Activated CD8-positive, alpha-beta memory T cell treated with anti-CD3 and anti-CD28 coated beads, Interleukin-2, amount 50 U/mL, for 1 hour (primary cell): ENCODE measurements at regions not wholly inside any gene's neighbourhood (a gene's known extent, or its start where the extent isn't known, plus 50 kb on each side); places are given as distances from the start of the nearest gene placed in this dataset.
A peak's percentile ranks its signal among the peaks of the same experiment; 100 is the strongest.

Experiments
- DNase-seq: peaks from one replicate; pipeline ENCODE4 v3.0.0-alpha.2; 2020; ENCODE audit errors: extremely low read depth

DNA sequence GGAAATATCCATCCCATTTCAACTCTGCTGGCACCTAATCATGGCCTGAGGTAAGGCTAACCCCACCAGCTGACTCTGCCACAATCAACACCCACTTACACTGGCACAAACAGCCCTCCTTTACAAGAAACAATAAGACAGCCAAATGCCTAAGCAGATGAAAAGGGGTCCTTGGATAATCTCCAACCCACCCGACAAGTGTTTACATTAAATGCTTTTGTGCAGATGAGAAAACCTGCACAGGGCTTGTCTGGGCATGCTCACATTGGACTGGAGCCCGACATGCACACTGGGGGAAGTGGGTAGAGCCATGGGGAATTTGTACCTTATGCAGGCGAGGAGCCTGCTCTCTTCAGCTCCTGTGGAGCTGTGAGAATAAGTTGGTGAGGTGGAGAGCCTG, 138.9 kb upstream of the ITM2A start:
- no peak for DNase-seq

DNA sequence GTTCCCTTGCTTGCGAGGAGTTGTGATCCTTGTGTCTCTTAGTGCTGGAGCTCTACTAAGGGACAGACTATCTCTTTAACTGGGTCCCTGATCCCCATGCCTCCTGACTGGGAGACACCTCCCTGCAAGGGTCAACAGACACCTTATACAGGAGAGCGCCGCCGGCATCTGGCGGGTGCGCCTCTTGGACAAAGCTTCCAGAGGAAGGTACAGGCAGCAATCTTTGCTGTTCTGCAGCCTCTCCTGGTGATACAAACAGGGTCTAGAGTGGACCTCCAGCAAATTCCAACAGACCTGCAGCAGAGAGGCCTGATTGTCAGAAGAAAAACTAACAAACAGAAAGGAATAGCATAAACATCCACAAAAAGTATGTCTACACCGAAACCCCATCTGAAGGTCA, 115.6 kb upstream of the ITM2A start:
- no peak for DNase-seq

DNA sequence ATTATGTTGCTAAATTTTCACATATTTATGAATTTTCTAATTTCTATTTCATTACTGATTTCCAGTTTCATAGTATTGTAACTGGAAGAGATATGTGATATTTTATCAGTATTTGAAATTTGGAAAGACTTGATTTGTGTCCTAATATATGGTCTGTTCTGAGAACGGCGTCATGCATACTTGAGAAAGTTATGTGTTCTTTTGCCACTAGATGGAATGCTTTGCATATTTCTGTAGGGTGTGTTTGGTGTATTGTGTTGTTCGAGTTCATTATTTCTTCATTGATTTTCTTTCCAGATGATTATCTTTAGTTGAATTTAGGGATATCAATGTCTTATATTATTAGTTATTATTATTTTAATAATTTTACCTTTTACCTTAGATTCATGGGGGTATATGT, 110.6 kb upstream of the ITM2A start:
- no peak for DNase-seq

DNA sequence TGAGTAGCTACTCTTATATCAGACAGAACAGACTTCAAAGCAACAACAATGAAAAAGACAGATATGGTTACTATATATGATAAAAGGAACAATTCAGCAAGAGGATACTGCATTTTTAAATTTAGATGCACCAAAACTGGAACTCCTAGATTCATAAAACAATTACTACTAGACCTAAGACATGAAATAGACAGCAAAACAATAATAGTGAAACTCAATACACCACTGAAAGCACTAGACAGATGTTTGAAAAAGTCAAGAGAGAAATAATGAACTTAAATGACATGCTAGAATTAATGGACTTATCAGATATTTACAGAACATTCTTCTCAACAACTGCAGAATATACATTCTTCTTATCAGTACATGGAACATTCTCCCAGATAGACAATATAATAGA, 99.5 kb upstream of the ITM2A start:
- no peak for DNase-seq

DNA sequence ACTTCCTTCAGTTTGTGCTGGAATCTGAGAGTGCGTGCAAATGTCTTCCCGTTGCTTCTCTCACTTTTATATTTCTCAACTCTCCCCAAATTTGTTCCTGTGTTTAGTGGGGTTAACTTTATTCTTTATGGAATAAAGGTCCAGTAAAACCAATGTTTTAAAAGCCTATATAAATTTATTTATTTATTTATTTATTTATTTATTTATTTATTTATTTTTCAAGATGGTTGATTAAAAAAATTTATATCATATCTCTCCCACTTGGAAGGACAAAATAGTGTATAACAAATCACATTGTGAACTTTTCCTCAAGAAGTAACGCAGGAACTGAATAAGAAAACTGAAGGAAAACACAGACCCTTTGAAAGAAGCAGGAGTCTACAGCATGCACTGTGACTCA, 95.3 kb upstream of the ITM2A start:
- DNase-seq = no peak

DNA sequence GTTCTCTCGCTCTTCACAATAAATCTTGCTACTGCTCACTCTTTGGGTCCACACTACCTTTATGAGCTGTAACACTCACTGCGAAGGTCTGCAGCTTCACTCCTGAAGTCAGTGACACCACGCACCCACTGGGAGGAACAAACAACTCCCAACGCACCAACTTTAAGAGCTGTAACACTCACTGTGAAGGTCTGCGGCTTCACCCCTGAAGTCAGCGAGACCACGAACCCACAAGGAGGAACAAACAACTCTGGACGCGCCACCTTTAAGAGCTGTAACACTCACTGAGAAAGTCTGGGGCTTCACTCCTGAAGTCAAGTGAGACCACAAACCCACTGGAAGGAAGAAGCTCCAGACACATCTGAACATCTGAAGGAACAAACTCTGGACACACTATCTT, 89.5 kb upstream of the ITM2A start:
- DNase-seq = peak; percentile 3

DNA sequence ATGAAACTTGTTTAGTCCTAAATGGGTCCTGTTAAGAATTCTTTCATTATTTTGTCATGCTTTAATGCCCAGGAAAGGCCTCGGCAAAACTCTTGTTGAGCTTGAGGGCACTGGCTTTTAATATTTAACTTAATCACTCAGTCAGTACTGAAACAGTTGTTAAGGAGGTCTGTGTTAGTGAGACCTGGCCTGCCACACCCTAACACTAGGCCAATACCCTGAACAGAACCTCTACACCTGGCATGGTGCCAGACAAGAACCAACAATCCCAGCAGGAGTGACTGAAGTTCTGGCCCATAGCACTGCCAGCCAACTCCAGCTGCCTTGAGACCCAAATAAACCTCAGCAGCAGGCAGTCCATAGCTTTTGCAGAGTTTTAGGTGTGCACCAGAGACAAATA, 85.7 kb upstream of the ITM2A start:
- no peak for DNase-seq

DNA sequence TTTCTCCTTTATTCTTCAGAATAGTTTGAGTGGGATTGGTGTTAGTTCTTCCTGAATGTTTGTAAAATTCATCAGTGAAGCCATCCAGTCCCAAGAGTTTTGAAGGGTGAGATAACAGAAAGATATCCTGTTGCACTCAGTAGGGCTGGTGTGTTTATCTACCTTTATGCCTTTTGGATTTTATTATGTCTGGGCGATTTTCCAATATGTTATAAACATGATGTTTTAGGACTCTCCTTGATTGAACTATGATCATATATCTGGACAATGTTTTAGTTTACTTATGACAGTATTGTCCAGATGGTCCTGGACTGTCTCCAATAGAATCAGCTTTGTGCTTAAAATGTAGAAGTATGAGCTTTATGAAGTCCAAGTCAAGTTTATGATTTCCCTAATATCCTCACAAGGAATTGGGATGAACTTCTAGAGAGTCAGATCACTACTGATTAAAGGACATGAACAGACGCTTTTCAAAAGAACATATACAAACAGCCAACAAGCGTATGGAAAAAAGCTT, 77.6 kb upstream of the ITM2A start:
- DNase-seq = no peak

DNA sequence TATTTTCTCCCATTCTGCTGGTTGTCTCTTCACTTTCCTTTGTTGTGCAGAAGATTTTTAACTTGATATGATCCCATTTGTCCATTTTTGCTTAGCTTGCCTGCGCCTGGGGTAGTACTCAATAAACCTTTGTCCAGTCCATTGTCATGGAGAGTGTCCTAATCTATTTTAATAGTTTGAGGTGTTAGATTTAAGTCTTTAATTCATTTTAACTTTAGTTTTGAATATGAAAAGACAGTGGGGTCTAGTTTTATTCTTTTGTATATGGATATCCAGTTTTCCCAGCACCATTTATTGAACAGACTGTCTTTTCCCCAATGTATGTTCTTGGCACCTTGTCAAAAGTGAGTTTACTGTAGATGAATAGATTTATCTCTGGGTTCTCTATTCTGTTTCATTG, 76.0 kb upstream of the ITM2A start:
- DNase-seq = no peak

DNA sequence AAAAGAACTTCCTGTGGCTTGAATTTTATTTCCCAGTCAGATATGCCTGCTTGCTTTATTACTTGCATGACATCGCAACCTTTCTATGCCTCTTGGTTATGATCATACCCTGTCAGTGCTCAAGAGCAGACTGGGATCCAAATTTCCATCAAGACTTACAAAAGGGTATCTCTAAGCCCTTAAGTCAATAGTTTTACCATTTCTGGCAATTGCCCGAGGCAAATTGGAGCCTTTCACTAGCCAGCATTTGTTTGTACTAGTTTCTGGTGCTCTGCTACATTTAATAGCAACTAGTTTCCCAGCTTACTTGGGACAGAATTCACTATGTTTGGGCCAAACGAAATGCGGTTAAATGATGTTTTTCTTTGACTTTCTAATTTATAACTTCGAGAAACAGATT, 73.2 kb upstream of the ITM2A start:
- no peak for DNase-seq
